Cardiac septum (tissue), 1 donor: ENCODE measurements at regions not wholly inside any gene's neighbourhood (a gene's known extent, or its start where the extent isn't known, plus 50 kb on each side); places are given as distances from the start of the nearest gene placed in this dataset.
"Not testable (repeated sequence)": the region's sequence is repeated elsewhere in the genome, so short reads cannot be mapped to it uniquely, and the experiment has no call there.

Experiments used
- DNase-seq: peaks from one replicate; pipeline ENCODE4 v3.0.0-alpha.2; 2020; ENCODE audit warnings: low spot score
- intact Hi-C: fragments of 100-400 bp; cut with DNase I; formaldehyde crosslinking; loops from one replicate; pipeline ENCODE4 v1.14.0; 2022
- donor health status: DM: no; HTN: no; CAD: no.

DNA sequence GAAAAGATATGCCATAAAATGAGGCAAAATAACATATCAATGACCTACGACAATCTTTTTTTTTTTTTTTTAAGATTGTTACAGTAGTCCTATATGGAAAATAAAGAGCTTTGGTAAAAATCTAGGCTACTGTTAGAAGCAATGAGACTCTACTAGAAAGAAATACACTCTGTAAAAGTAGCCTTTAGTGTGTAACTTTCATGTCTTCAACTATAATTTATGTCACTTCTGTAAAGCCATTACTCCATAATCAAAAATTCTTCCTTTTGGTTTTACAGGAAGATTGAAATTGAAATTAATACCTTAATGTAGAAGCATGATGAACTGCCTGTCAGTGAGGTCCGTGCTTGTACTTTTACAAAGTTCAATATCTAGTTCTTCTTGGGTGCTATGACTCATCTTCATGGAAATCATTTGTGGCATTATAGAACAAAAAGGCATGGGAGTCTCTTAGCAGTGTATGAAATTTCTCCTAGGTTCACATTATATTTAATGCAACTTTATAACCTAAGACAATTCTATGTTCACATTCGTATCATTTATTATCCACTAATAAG lies 1393.1 kb downstream of the EFNA5 start:
- intact Hi-C loops = no loop called here
- DNase-seq = no peak

- intact Hi-C loops = no loop called here
- DNase-seq = no peak
Observed at GRCh38 chr5:106269252-106269843, 1401.4 kb downstream of the EFNA5 start.

- intact Hi-C loops = no loop called here
- DNase-seq = no peak
Observed at GRCh38 chr5:106267256-106267655, 1403.5 kb downstream of the EFNA5 start.

DNA sequence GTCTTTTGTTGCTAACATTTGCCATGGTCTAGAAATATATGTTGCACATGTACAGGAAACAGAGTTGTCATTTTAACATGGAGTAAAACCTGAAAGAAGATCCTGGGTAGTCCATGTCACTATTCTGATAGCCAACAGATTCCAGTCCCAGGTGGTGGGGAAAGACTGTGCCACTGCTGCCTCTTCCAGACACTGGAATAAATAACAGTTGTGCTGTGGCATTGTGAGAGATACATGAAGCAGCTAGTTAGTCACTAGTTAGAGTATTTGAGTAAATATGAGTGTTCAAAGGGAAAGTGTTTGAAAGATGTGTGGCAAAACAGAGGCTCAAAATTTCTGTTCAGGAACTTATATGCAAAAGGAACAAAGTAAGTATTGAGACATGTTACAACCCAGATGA lies 1408.3 kb downstream of the EFNA5 start:
- DNase-seq = no peak
- intact Hi-C loops = no loop called here

GRCh38 chr5:106259431-106260090 lies 1411.2 kb downstream of the EFNA5 start:
- DNase-seq, intact Hi-C loops: not testable (repeated sequence)

GRCh38 chr5:106258591-106259125 lies 1412.1 kb downstream of the EFNA5 start:
- DNase-seq = no peak
- intact Hi-C loops = no loop called here

DNA sequence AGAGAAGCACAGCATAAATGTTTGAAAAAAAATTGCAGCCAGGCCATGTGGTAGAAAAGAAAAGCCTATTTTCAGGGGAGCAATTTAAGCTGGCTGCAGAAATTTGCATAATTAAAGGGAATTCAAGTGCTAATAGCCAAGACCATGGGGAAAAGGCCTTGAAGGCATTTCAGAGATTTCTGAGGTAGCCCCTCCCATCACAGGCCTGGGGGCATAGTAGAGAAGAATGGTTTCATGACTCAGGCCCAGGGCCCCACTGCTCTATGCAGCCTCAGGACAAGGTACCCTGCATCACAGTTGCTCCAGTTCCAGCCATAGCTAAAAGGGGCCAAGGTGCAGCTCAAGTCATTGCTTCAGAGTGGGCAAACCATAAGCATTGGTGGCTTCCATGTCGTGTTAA lies 1416.0 kb downstream of the EFNA5 start:
- intact Hi-C loops = no loop called here
- no peak for DNase-seq

- DNase-seq, intact Hi-C loops: not testable (repeated sequence)
Observed at GRCh38 chr5:106246044-106246745, 1424.5 kb downstream of the EFNA5 start.

- DNase-seq = no peak
- intact Hi-C loops = no loop called here
Observed at GRCh38 chr5:106241409-106241808, 1429.3 kb downstream of the EFNA5 start.

DNA sequence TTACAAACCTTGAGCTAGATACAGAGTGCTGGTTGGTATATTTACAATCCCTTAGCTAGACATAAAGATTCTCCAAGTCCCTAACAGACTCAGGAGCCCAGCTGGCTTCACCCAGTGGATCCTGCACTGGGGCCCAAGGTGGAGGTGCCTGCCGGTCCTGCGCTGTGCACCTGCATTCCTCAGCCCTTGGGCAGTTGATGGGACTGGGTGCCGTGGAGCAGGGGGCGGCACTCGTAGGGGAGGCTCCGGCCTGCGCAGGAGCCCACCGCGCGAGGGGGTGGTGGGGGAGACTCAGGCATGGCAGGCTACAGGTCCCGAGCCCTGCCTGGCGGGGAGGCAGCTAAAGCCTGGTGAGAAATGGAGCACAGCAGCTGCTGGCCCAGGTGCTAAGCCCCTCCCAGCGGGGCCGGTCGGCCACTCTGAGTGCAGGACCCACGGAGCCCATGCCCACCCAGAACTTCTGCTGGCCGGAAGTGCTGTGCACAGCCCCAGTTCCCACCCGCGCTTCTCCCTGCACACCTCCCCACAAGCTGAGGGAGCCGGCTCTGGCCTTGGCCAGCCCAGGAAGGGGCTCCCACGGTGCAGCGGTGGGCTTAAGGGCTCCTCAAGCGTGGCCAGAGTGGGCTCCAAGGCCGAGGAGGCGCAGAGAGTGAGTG lies 1464.7 kb downstream of the EFNA5 start:
- intact Hi-C loops = no loop called here
- DNase-seq = no peak

DNA sequence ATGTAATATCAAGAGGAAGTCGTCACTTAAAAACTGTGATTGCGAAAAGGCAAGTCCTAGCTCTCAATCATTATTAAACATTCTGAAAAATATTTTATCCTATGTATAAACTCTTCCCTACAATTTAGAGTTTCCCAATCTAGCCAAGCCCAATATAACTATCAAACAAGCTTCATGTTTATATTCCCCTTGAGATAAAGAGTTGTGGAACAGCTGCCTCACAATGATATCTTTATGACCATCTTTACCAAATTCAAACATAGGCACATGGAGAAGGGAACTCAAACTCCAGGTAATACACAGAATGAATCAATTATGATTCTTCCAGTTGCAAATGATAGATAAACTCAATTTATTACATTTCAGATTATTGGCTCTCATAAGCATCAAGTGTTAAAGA lies 1468.7 kb downstream of the EFNA5 start:
- DNase-seq = no peak
- intact Hi-C loops = no loop called here

DNA sequence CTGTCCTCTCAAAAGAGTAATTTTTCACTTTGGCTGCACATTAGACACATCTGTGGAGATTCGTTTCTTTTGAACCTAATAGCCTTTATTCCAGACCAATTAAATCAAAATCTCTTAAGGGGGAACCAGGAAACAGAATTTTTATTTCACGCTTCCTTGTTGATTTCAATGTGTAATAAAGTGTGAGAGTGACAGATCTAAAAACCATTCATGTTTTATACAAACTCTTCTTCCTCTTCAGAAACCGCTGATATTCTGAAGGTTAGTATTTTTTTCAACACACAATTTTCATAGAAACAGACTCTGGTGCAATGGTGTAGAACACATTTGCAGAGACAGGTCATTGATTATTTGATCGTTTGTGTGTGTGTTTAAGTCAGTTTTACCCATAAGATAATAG lies 1469.8 kb downstream of the EFNA5 start:
- DNase-seq = no peak
- intact Hi-C loops = no loop called here

GRCh38 chr5:106195679-106196474 lies 1474.9 kb downstream of the EFNA5 start:
- no peak for DNase-seq
- intact Hi-C loops = no loop called here

- DNase-seq = no peak
- intact Hi-C loops = no loop called here
Observed at GRCh38 chr5:106189121-106189809, 1481.5 kb downstream of the EFNA5 start.

GRCh38 chr5:106185661-106186081 lies 1485.1 kb downstream of the EFNA5 start:
- intact Hi-C loops = no loop called here
- DNase-seq = no peak

- intact Hi-C loops = no loop called here
- DNase-seq = no peak
Observed at GRCh38 chr5:106174903-106175302, 1495.8 kb downstream of the EFNA5 start.

DNA sequence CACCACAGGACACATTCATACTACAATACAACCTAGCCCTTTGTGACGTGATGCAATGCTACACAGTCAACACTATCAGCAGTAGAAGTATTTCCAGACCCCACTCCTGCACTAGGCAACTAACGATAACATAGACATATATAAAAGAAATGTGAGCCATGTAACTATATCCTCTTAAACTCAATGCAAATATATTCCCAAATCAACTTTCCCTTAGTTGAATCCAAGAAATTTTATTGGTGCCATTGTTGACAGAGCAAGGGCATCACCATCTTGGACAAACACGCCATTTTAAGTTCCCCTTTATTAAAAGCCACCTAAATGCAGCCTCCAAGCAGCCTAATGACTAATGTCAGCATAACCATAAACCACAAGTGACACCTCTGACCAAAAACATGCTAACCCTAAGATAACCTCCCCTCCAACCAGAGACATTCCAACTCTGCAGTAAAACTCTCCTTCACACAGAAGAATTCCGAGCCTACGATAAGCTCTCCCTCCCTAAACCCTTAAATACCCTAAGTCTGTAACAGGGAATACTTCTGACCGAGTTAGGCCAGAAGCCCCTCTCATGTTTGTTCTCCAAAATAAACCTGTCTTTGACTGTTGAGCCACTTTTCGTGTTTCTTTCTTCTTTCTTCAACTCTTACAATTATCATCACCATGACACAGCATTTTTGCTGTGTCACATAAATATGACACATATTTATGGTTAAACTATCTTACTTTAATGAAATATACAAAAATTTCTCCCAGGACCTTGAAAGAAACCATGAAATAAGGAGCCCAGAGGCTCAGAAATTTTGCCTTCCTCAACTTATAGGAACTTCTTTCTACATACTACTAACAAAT lies 1497.8 kb downstream of the EFNA5 start:
- intact Hi-C loops = no loop called here

DNA sequence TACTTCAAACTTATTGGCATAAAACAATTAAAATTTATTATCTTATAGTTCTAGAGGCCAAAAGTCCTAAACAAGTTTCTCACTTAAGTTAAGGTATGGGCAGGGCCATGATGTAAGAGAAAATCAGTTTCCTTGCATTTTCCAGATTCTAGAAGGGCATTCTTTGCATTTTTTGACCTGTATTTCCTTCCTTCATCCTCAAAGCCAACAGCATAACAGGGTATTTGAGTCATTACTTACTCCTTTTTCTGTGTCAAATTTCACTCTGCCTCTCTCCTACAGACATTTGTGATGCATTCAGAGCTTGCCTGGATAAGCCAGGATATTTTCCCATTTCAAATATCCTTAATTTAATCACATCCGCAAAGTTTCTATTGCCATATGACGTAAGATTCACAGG lies 1499.0 kb downstream of the EFNA5 start:
- intact Hi-C loops = no loop called here
- no peak for DNase-seq

More for the DNA sequence above, 1497.8 kb downstream of the EFNA5 start:
- DNase-seq = no peak
